ENCODE measurements at regions not wholly inside any gene's neighbourhood (a gene's known extent, or its start where the extent isn't known, plus 50 kb on each side); places are given as distances from the start of the nearest gene placed in this dataset.

- TF ChIP-seq CTCF (IDR thresholded peaks at IDR 0.05; ENCODE audit: poor library complexity, severe bottlenecking) (no peak), TAF1 (IDR thresholded peaks at IDR 0.05; ENCODE audit: low read depth) (no peak)
These were observed 1485.9 kb downstream of the PLA2G4A start for GRCh38 chr1:188314557-188315137.
